HG03139 (cell line): ENCODE measurements at regions not wholly inside any gene's neighbourhood (a gene's known extent, or its start where the extent isn't known, plus 50 kb on each side); places are given as distances from the start of the nearest gene placed in this dataset.
"Not testable (repeated sequence)": the region's sequence is repeated elsewhere in the genome, so short reads cannot be mapped to it uniquely, and the experiment has no call there.

Experiments used
- ATAC-seq: cut with Tn5 transposase; IDR thresholded peaks from one replicate; pipeline ENCODE4 v1.9.1; 2021; ENCODE audit not compliant: unreplicated experiment

DNA sequence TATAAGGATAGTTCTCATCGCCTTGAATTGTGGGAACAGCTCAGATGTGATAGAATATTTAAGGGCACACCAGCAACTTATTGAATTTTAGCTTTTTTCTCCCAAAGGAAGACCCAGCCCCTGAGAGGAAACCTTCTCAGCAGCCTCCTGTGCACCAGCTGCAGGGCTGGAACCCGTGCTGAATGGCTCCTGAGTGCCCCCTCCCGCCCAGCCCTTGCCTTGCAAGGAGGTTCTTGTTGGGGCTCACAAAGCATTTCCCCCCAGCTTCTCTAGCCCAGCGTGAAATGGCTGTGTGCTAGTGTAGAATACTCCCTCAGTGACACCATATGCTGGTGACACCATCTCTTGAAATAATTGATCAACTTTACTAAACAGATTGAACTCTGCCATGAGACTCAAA lies 1227.4 kb downstream of the TMEM121 start:
- ATAC-seq: not testable (repeated sequence)

- ATAC-seq: not testable (repeated sequence)
Observed at GRCh38 chr14:106757444-106757843, 1231.1 kb downstream of the TMEM121 start.

DNA sequence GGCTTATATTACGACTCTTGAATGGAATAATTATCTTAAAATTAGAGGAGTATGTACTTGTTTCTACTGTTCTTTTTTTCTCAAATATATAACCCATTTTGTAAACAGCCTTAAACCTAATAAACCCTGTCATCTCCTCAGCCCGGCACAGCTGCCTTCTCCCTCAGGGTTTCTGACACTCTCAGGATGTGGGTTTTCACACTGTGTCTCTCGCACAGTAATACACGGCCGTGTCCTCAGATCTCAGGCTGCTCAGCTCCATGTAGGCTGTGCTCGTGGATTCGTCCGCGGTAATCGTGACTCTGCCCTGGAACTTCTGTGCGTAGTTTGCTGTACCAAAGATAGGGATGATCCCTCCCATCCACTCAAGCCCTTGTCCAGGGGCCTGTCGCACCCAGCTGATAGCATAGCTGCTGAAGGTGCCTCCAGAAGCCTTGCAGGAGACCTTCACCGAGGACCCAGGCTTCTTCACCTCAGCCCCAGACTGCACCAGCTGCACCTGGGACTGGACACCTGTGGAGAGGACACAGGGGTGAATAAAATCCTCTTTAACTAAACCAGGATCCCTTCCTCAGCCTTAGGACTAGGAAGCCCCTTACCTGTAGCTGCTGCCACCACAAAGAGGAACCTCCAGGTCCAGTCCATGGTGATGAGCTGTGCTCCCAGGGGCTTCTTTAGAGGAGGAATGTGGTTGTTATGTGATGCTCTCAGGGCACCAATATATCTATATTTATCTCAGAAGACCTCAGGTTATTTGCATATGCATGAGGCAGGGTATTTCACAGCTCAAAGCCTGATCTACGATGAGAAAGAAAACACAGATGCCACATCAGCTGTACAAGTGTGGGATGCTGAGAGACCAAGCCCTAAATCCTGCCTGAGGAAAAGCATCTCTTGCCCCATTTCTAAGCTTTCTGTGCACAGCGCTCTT lies 1235.8 kb downstream of the TMEM121 start:
- ATAC-seq: not testable (repeated sequence)

GRCh38 chr14:106764968-106765369 lies 1238.6 kb downstream of the TMEM121 start:
- not testable (repeated sequence) for ATAC-seq

GRCh38 chr14:106766145-106766544 lies 1239.8 kb downstream of the TMEM121 start:
- no peak for ATAC-seq

DNA sequence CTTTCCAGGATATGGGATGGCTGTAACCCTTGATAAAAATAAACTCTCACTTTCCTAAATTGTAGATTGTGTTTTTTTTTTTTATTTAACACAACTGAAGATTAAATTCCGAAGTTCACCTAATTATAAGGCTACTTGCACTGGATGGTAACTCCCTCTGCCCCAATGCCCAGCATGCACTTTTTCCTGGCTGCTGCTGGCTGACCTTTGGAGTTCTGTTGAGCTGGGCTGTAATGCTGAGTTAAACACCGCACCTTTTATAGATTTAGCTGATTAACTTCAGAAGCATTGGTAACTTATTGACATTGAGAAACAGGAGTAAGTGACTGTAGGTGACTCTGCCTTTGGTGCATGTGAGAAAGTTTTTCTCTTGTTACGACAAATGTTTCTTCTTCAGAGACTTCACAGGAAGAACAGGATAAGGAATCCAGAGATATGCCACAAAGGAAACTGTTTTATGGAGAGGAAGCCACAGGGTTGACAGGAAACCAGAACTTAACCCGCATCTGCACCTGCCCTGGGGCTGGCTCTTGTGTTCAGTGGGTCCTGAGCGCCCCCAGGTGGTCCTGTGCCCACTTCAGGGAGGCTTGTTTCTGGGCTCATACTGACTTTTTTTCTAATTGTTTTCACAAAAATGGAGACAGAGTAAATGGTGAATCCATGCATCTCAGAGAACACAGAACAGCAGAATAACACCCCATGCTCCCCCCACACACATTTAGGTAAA lies 1240.3 kb downstream of the TMEM121 start:
- ATAC-seq: not testable (repeated sequence)

- ATAC-seq: not testable (repeated sequence)
Observed at GRCh38 chr14:106768230-106768629, 1241.8 kb downstream of the TMEM121 start.

DNA sequence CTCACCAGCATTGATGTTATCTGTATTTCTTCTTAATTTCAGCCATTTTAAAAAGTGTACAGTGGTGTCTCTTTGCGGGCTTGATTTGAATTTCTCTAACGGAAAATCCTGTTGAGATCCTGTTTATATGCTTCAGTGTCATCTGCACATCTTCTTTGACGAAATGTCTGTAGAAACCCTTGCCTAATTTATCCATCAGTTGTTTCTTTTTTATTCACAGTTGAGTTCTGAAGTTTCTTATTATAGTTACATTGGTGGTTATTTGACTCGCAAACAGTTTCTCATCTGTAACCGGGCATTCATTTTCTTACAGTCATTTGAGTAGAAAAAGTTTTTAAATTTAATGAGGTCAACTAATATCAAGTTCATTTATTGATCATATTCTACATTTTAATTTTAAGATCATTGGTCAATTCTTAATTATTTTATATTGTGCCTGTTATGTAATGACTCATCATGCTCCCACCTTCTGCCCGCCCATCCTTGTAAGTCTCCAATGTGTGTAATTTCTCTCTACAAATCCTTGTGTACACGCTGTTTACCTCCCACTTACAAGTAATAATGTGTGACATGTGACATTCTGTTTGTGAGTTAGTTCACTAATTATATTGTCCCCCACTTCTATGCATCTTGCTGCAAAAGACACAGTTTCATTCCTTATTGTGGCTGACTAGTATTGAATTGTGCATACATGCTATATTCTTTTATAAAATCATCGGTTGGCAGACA lies 1242.8 kb downstream of the TMEM121 start:
- ATAC-seq: not testable (repeated sequence)

- ATAC-seq: not testable (repeated sequence)
Observed at GRCh38 chr14:106770158-106770672, 1243.8 kb downstream of the TMEM121 start.

GRCh38 chr14:106774889-106775480 lies 1248.6 kb downstream of the TMEM121 start:
- not testable (repeated sequence) for ATAC-seq

DNA sequence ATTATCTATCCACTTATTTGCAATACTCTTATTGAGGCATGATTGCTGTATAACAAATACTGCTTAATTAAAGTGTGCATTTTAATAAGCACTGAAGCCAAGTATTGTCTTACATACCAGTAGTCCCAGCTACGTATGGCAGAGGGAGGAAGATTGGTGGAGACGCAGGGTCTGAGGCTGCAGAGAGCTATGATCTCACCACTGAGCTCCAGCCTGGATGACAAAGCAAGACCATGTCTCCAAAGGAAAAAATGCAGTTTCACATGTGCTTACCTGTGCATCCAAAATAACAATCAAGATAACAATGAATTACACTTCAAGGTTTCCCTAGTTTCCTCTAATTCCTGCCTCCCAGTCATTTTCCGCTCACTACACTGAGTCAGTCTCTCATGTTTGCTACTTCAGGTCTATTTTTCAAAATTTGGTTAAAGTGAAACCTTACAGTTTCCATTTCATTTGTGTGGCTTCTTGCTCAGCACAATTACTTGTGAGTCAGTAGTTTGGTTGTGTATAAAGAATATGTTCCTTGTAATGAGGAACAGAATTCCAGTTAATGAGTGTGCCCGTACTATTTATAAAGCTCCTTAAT lies 1250.1 kb downstream of the TMEM121 start:
- ATAC-seq: no peak

GRCh38 chr14:106778986-106779385 lies 1252.6 kb downstream of the TMEM121 start:
- ATAC-seq: no peak

- no peak for ATAC-seq
Observed at GRCh38 chr14:106786697-106787096, 1260.3 kb downstream of the TMEM121 start.

DNA sequence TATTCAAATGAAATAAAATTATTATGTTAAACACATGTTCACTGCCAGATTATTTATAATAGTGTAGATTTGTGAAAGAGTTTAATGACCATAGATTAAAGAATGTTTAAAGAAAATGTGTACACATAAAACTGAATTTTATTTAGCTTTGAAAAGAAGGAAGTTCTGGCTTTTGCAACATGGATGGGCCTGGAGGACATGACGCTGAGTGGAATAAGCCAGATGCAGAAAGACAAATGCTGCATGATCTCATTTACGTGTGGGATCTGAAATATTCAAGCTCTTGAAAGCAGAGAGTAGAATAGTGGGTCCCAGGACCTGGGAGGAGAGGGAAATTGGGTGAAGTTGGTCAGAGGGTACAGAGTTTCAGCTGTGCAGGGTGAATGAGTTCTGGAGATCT lies 1261.2 kb downstream of the TMEM121 start:
- no peak for ATAC-seq

GRCh38 chr14:106788534-106788933 lies 1262.2 kb downstream of the TMEM121 start:
- ATAC-seq: no peak

DNA sequence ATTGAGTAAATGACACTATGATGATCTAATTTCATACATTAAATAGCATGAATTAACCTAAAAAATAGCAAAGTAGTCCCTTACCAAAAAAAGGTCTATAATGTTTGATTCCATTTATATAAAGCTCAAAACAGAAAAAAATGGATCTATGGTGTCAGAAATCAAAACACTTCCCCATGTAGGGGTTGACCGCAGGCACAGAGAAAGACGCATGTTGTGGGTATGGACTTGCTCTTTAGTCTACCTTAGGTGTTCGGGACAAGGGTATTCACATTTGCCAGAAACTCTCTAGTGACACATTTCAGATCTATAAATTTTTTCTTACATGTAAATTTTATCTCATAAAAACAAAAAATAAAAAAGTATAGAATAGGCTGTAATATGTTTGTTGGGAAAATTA lies 1262.9 kb downstream of the TMEM121 start:
- no peak for ATAC-seq

DNA sequence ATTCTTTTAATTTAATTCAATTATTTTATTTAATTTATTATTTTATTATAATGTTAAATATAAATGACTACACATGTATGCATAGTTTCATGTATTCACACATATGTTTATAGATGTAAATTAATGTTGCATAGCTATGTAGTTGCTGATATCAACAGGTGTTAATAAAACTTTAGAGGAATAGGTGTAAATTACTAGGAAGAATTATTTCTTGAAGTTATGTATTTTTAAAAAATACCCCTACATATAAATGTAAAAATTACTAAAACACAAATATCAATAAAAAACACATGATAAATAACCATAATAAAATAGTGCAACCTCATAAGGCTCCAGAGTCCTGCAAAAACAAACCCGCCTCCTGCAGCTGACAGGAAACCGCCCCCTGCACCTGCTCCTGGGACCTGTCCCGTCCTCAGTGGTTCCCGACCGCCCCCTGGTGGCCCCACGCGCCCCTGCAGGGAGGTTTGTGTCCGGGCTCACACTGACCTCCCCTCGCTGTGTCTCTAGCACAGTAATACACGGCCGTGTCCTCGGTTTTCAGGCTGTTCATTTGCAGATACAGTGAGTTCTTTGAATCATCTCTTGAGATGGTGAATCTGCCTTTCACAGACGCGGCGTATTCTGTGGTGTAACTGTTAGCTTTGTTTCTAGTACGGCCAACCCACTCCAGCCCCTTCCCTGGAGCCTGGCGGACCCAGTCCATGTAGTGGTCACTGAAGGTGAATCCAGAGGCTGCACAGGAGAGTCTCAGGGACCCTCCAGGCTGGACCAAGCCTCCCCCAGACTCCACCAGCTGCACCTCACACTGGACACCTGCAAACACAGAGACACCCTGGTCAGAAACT lies 1264.0 kb downstream of the TMEM121 start:
- ATAC-seq: no peak

DNA sequence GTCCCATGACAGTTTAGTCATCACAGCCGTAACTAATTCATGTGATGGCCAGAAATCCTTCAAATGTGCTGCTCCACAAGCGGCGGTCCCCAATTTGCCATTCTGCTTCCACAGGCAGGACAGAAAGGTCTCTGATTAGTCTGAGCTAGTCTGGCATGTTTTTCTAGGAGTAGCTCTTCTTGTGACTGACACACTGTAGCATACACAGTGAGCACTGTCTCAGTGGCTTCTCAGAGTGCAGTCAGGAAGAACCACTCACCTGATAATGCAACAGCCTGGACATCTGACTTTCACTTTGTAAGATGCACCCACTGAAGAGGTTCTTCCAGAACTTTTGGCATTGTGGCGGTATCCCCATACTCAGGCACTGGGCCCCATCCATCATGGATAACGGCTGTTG lies 1266.2 kb downstream of the TMEM121 start:
- ATAC-seq: no peak

- ATAC-seq: not testable (repeated sequence)
Observed at GRCh38 chr14:106798166-106798565, 1271.8 kb downstream of the TMEM121 start.
